ENCODE measurements at regions not wholly inside any gene's neighbourhood (a gene's known extent, or its start where the extent isn't known, plus 50 kb on each side); places are given as distances from the start of the nearest gene placed in this dataset.
"Not testable (repeated sequence)": the region's sequence is repeated elsewhere in the genome, so short reads cannot be mapped to it uniquely, and the experiment has no call there.

DNA sequence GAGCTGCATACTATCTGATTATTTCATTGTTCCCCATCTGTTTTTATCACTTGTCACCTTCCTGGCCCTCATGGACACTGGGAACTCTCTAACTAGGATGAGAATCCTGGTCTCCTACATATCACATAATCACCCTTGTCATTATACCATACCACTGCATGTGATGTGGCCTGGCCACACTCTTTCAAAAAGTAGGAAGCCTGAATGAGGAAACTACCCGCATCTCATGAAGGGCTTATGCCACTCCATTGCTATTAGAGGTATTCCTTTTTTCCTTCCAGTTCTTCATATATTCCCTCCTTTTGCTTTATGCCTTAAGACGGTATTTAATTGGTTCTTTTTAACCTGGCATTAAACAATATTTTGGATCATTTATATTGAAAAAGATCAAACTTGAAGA lies 1341.4 kb upstream of the NUDT12 start:
- no peak for TF ChIP-seq CTCF (IDR thresholded peaks at IDR 0.05; ENCODE audit: low read depth, low read length)
- in situ Hi-C loops (cut with HindIII; ENCODE audit: low sequenced_read_pairs): no loop called here
- no peak overlapping the region for H3K4me3 ChIP-seq (ENCODE audit: low read depth, low read length)
- DNase-seq (ENCODE audit: low read depth, low spot score): no peak

DNA sequence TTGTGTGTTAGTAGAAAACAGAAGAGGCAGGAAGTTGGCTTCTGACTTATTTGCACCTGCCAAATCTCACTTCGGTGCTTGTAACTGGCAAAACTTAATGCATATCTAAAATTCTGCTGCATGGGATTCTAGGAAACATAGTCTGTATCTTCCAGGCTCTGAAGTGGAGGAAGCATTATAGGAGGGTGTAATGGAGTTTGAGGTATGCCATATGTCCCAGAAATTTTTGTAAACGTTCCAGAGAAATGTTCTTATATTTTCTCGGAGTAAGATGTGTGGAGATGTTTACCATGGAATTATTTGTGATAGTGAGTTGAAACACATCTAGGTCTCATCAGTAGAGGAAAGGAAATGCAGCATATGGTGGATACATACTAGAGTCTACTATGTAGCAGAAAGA lies 1329.0 kb upstream of the NUDT12 start:
- no peak overlapping the region for H3K4me3 ChIP-seq (ENCODE audit: low read depth, low read length)
- DNase-seq (ENCODE audit: low read depth, low spot score): no peak
- TF ChIP-seq CTCF (IDR thresholded peaks at IDR 0.05; ENCODE audit: low read depth, low read length): no peak
- in situ Hi-C loops (cut with HindIII; ENCODE audit: low sequenced_read_pairs): no loop called here

- DNase-seq (ENCODE audit: low read depth, low spot score): no peak
- H3K4me3 ChIP-seq (ENCODE audit: low read depth, low read length): no peak overlapping the region
- no peak for TF ChIP-seq CTCF (IDR thresholded peaks at IDR 0.05; ENCODE audit: low read depth, low read length)
- in situ Hi-C loops (cut with HindIII; ENCODE audit: low sequenced_read_pairs): no loop called here
These were observed 1328.2 kb upstream of the NUDT12 start for GRCh38 chr5:104890767-104891166.

- in situ Hi-C loops (cut with HindIII; ENCODE audit: low sequenced_read_pairs): no loop called here
- TF ChIP-seq CTCF (IDR thresholded peaks at IDR 0.05; ENCODE audit: low read depth, low read length): no peak
- peak; percentile 17 for DNase-seq (ENCODE audit: low read depth, low spot score)
- H3K4me3 ChIP-seq (ENCODE audit: low read depth, low read length): no peak overlapping the region
These were observed 1296.8 kb upstream of the NUDT12 start for GRCh38 chr5:104859437-104859836.

DNA sequence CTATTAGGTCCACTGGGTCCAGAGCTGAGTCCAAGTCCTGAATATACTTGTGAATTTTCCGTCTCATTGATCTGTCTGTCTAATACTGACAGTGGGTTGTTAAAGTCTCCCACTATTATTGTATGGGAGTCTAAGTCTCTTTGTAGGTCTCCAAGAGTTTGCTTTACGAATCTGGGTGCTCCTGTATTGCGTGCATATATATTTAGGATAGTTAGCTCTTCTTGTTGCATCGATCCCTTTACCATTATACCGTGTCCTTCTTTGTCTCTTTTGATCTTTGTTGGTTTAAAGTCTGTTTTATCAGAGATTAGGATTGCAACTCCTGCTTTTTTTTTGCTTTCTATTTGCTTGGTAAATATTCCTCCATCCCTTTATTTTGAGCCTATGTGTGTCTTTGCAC lies 1289.5 kb upstream of the NUDT12 start:
- H3K4me3 ChIP-seq (ENCODE audit: low read depth, low read length); in situ Hi-C loops (cut with HindIII; ENCODE audit: low sequenced_read_pairs); DNase-seq (ENCODE audit: low read depth, low spot score): not testable (repeated sequence)

DNA sequence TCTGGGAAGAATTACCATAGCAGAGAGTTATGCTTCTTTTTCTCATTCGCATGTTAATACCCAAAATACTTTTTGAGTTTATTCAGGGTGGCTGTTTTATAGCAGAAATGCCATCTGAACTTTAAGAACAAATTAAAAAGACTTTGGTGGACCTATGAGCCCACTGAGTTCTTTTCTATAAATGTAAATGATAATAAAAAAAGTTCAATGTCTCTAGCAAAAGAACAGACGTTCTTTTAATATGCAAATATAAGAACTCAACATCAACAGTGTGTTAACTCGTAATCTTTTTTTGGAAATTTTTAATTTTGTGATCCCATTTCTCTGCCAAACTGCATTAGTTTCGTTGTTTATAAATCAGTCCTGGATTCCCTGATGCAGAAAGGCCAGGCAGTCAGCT lies 1283.0 kb upstream of the NUDT12 start:
- no peak overlapping the region for H3K4me3 ChIP-seq (ENCODE audit: low read depth, low read length)
- no peak for DNase-seq (ENCODE audit: low read depth, low spot score)
- in situ Hi-C loops (cut with HindIII; ENCODE audit: low sequenced_read_pairs): no loop called here
- TF ChIP-seq CTCF (IDR thresholded peaks at IDR 0.05; ENCODE audit: low read depth, low read length): no peak

DNA sequence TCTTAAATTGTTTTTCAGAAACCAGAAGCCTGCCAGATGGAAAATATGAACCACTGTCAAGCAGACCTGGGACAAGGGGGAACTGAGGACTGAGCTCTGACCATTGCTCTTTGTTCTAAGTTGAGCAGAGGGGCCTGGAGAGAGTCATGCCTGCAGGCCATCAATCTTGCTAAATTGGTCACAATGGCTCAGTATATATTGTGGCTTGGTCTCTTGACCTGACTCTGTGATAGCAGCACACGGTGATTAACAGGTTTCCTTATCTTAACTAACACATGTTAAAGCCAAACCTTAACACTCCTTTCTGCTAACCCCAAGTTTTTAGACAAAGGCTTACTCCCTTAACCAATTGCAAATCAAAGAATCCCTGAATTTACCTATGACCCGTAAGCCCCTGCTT lies 1281.2 kb upstream of the NUDT12 start:
- no peak for TF ChIP-seq CTCF (IDR thresholded peaks at IDR 0.05; ENCODE audit: low read depth, low read length)
- in situ Hi-C loops (cut with HindIII; ENCODE audit: low sequenced_read_pairs): no loop called here
- H3K4me3 ChIP-seq (ENCODE audit: low read depth, low read length): no peak overlapping the region
- DNase-seq (ENCODE audit: low read depth, low spot score): no peak
